Embryonic facial prominence (tissue), 1 donor: ENCODE measurements at regions not wholly inside any gene's neighbourhood (a gene's known extent, or its start where the extent isn't known, plus 50 kb on each side); places are given as distances from the start of the nearest gene placed in this dataset.
"Not testable (repeated sequence)": the region's sequence is repeated elsewhere in the genome, so short reads cannot be mapped to it uniquely, and the experiment has no call there.

Experiments
- DNase-seq: peaks from one replicate; pipeline ENCODE4 v3.0.0-alpha.2; 2016; ENCODE audit errors: extremely low spot score

GRCh38 chr1:192418552-192419285, 101.9 kb downstream of the RGS21 start:
- no peak for DNase-seq

GRCh38 chr1:192430644-192431043, 113.9 kb downstream of the RGS21 start:
- DNase-seq = no peak

GRCh38 chr1:192435704-192436103, 118.9 kb downstream of the RGS21 start:
- DNase-seq = no peak

- DNase-seq = no peak
These were observed 119.8 kb downstream of the RGS21 start for GRCh38 chr1:192436441-192437078.

GRCh38 chr1:192438737-192439136, 121.9 kb downstream of the RGS21 start:
- no peak for DNase-seq

- no peak for DNase-seq
These were observed 122.7 kb downstream of the RGS21 start for GRCh38 chr1:192439373-192440025.

GRCh38 chr1:192441492-192441891, 124.7 kb downstream of the RGS21 start:
- DNase-seq = no peak

GRCh38 chr1:192442736-192443135, 125.9 kb downstream of the RGS21 start:
- no peak for DNase-seq

GRCh38 chr1:192443616-192444015, 126.8 kb downstream of the RGS21 start:
- no peak for DNase-seq

GRCh38 chr1:192445241-192445640, 128.4 kb downstream of the RGS21 start:
- DNase-seq = no peak

GRCh38 chr1:192445839-192446489, 129.2 kb downstream of the RGS21 start:
- DNase-seq = peak; percentile 67

- no peak for DNase-seq
These were observed 127.5 kb upstream of the RGS1 start for GRCh38 chr1:192448026-192448578.

GRCh38 chr1:192453360-192453992, 122.1 kb upstream of the RGS1 start:
- no peak for DNase-seq

- no peak for DNase-seq
These were observed 116.1 kb upstream of the RGS1 start for GRCh38 chr1:192459467-192459866.

- DNase-seq = no peak
These were observed 113.9 kb upstream of the RGS1 start for GRCh38 chr1:192461684-192462083.

- no peak for DNase-seq
These were observed 113.0 kb upstream of the RGS1 start for GRCh38 chr1:192462616-192463015.

- no peak for DNase-seq
These were observed 111.9 kb upstream of the RGS1 start for GRCh38 chr1:192463661-192464060.

- DNase-seq = not testable (repeated sequence)
These were observed 110.4 kb upstream of the RGS1 start for GRCh38 chr1:192465221-192465620.

- DNase-seq = no peak
These were observed 101.4 kb upstream of the RGS1 start for GRCh38 chr1:192474080-192474683.

GRCh38 chr1:192475329-192475728, 100.2 kb upstream of the RGS1 start:
- DNase-seq = no peak

- no peak for DNase-seq
These were observed 99.6 kb upstream of the RGS1 start for GRCh38 chr1:192475970-192476369.
